SK-N-SH (cell line): ENCODE measurements at regions not wholly inside any gene's neighbourhood (a gene's known extent, or its start where the extent isn't known, plus 50 kb on each side); places are given as distances from the start of the nearest gene placed in this dataset.

Experiments used
- CTCF ChIP-seq: fragments of 200-600 bp; sonication (generic); IDR thresholded peaks from 2 replicates; pipeline ENCODE4 v1.6.1; 2017; ENCODE audit warnings: antibody characterized with exemption, mild to moderate bottlenecking, moderate library complexity
- ELF1 ChIP-seq: IDR thresholded peaks from 2 replicates; pipeline ENCODE4 v1.4.0; 2012
- EP300 ChIP-seq, 2 experiments: IDR thresholded peaks; 2 replicates each; pipeline versions ENCODE4 v1.4.0 to v1.6.1; 2012; ENCODE audit warnings: borderline replicate concordance in 1 of 2, low read depth in 1 of 2, low read length in 1 of 2
- EZH2phosphoT487 ChIP-seq: fragments of 200-600 bp; sonication (generic); IDR thresholded peaks from 2 replicates; pipeline ENCODE4 v1.6.1; 2017; ENCODE audit warnings: low read depth, mixed run types, mild to moderate bottlenecking, antibody characterized with exemption, moderate library complexity, borderline replicate concordance
- USF1 ChIP-seq: IDR thresholded peaks from 2 replicates; pipeline ENCODE4 v1.4.0; 2012; ENCODE audit warnings: low read depth, borderline replicate concordance
- USF2 ChIP-seq: fragments of 150-350 bp; IDR thresholded peaks from 2 replicates; pipeline ENCODE4 v1.6.1; 2017; ENCODE audit warnings: antibody characterized with exemption, low read length, low read depth, borderline replicate concordance
- YY1 ChIP-seq: IDR thresholded peaks from 2 replicates; pipeline ENCODE4 v1.4.0; 2012; ENCODE audit warnings: low read depth, mild to moderate bottlenecking

GRCh38 chr10:55485827-55486226 lies 684.8 kb upstream of the PCDH15 start:
- TF ChIP-seq EP300 (IDR thresholded peaks at IDR 0.05; ENCODE audit: borderline replicate concordance in 1 of 2, low read depth in 1 of 2, low read length in 1 of 2) (no peak), USF1 (no peak), CTCF (no peak), EZH2phosphoT487 (no peak), YY1 (no peak), USF2 (no peak), ELF1 (no peak)
